ENCODE measurements at regions not wholly inside any gene's neighbourhood (a gene's known extent, or its start where the extent isn't known, plus 50 kb on each side); places are given as distances from the start of the nearest gene placed in this dataset.

GRCh38 chr5:56677690-56678305 is 137.6 kb upstream of the MAP3K1 start:
- TF ChIP-seq CTCF (conservative IDR thresholded peaks at IDR 0.05; ENCODE audit: low read depth, low read length) = no peak
- no peak for TF ChIP-seq EZH2 (IDR thresholded peaks at IDR 0.05; ENCODE audit: borderline replicate concordance, low read depth, low read length, poor library complexity, severe bottlenecking)
